ENCODE measurements at regions not wholly inside any gene's neighbourhood (a gene's known extent, or its start where the extent isn't known, plus 50 kb on each side); places are given as distances from the start of the nearest gene placed in this dataset.

DNA sequence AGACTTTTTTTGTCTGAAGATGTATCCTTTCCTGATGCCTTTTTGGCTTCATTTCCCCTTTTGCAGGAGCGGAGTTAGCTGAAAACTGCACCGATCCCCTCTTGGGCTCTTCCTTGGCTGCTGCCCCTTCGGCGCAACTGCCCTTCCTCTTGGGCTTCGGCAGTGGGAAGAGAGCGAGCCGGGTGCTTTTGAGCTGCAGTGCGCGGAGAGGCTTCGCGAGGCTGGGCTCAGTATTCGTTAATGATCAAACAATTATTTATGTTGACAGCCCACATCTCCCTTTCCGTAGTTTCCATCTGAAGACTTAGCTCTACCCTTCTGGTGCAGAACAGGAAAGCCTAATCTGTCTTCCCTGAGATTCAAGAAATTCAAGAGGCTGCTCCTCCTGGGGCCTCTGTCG is 170.8 kb downstream of the CSNK2A3 start:
- TF ChIP-seq, protein P1, sequence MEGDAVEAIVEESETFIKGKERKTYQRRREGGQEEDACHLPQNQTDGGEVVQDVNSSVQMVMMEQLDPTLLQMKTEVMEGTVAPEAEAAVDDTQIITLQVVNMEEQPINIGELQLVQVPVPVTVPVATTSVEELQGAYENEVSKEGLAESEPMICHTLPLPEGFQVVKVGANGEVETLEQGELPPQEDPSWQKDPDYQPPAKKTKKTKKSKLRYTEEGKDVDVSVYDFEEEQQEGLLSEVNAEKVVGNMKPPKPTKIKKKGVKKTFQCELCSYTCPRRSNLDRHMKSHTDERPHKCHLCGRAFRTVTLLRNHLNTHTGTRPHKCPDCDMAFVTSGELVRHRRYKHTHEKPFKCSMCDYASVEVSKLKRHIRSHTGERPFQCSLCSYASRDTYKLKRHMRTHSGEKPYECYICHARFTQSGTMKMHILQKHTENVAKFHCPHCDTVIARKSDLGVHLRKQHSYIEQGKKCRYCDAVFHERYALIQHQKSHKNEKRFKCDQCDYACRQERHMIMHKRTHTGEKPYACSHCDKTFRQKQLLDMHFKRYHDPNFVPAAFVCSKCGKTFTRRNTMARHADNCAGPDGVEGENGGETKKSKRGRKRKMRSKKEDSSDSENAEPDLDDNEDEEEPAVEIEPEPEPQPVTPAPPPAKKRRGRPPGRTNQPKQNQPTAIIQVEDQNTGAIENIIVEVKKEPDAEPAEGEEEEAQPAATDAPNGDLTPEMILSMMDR (conservative IDR thresholded peaks at IDR 0.05; ENCODE audit: low read depth, low read length), result no peak
- TF ChIP-seq EZH2 (IDR thresholded peaks at IDR 0.05; ENCODE audit: borderline replicate concordance, low read depth, low read length, poor library complexity, severe bottlenecking), result no peak

Measured in A673 (cell line).